Tibial nerve (tissue), 4 donors: ENCODE measurements at regions not wholly inside any gene's neighbourhood (a gene's known extent, or its start where the extent isn't known, plus 50 kb on each side); places are given as distances from the start of the nearest gene placed in this dataset.

ENCODE experiments used
- EP300 ChIP-seq, 2 donors: sonication (generic); formaldehyde crosslinking; IDR thresholded peaks; one replicate each; pipeline ENCODE4 v1.6.1; 2017; ENCODE audit warnings: antibody characterized with exemption in 2 of 2, mild to moderate bottlenecking in 1 of 2
- POLR2A ChIP-seq, 2 donors: fragments of 450-650 bp; IDR thresholded peaks; one replicate each; pipeline ENCODE4 v1.6.1; 2017; ENCODE audit warnings: antibody characterized with exemption in 2 of 2, mild to moderate bottlenecking in 2 of 2, moderate library complexity in 2 of 2
- TF ChIP-seq, protein P1 (sequence below), 5 experiments: fragments of 200-600 bp in 3 of 5; fragments of 450-650 bp in 2 of 5; sonication (generic) in 3 of 5; IDR thresholded peaks; one replicate each; pipeline ENCODE4 v1.5.1; 2016 to 2019; ENCODE audit warnings: antibody characterized with exemption in 5 of 5, mild to moderate bottlenecking in 3 of 5, moderate library complexity in 2 of 5

GRCh38 chr2:195545811-195546210 lies 111.2 kb upstream of the SLC39A10 start:
- TF ChIP-seq, protein P1, sequence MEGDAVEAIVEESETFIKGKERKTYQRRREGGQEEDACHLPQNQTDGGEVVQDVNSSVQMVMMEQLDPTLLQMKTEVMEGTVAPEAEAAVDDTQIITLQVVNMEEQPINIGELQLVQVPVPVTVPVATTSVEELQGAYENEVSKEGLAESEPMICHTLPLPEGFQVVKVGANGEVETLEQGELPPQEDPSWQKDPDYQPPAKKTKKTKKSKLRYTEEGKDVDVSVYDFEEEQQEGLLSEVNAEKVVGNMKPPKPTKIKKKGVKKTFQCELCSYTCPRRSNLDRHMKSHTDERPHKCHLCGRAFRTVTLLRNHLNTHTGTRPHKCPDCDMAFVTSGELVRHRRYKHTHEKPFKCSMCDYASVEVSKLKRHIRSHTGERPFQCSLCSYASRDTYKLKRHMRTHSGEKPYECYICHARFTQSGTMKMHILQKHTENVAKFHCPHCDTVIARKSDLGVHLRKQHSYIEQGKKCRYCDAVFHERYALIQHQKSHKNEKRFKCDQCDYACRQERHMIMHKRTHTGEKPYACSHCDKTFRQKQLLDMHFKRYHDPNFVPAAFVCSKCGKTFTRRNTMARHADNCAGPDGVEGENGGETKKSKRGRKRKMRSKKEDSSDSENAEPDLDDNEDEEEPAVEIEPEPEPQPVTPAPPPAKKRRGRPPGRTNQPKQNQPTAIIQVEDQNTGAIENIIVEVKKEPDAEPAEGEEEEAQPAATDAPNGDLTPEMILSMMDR (IDR thresholded peaks at IDR 0.05), result no peak
- TF ChIP-seq POLR2A (IDR thresholded peaks at IDR 0.05) (no peak), EP300 (IDR thresholded peaks at IDR 0.05) (no peak)
